ENCODE measurements at regions not wholly inside any gene's neighbourhood (a gene's known extent, or its start where the extent isn't known, plus 50 kb on each side); places are given as distances from the start of the nearest gene placed in this dataset.

GRCh38 chr2:240227538-240228428, 87.3 kb upstream of the OTOS start:
- TF ChIP-seq CTCF (IDR thresholded peaks at IDR 0.05) (no peak), POLR2A (IDR thresholded peaks at IDR 0.05) (no peak), EP300 (IDR thresholded peaks at IDR 0.05; ENCODE audit: low read depth) (no peak)
